Fibroblast of skin of abdomen (primary cell): ENCODE measurements at regions not wholly inside any gene's neighbourhood (a gene's known extent, or its start where the extent isn't known, plus 50 kb on each side); places are given as distances from the start of the nearest gene placed in this dataset.
A peak's percentile ranks its signal among the peaks of the same experiment; 100 is the strongest.
"Not testable (repeated sequence)": the region's sequence is repeated elsewhere in the genome, so short reads cannot be mapped to it uniquely, and the experiment has no call there.

ENCODE experiments used
- DNase-seq: peaks from one replicate; pipeline ENCODE4 v3.0.0-alpha.2; 2013

- DNase-seq = no peak
Measured at GRCh38 chr7:55304018-55304762, 60.9 kb upstream of the LANCL2 start.

DNA sequence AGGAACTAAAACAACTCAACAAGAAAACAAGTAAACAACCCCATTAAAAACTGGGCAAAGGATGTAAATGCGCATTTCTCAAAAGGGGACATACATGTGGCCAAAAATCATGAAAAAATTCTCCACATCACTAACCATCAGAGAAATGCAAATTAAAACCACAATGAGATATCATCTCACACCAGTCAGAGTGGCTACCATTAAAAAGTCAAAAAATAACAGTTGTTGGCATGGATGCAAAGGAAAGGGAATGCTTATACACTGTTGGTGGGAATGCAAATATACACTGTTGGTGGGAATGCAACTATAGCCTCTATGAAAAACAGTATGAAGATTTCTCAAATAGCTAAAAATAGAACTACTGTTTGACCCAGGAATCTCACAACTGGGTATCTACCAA, 60.0 kb upstream of the LANCL2 start:
- DNase-seq = no peak

- no peak for DNase-seq
Measured at GRCh38 chr7:55306331-55306730, 58.8 kb upstream of the LANCL2 start.

DNA sequence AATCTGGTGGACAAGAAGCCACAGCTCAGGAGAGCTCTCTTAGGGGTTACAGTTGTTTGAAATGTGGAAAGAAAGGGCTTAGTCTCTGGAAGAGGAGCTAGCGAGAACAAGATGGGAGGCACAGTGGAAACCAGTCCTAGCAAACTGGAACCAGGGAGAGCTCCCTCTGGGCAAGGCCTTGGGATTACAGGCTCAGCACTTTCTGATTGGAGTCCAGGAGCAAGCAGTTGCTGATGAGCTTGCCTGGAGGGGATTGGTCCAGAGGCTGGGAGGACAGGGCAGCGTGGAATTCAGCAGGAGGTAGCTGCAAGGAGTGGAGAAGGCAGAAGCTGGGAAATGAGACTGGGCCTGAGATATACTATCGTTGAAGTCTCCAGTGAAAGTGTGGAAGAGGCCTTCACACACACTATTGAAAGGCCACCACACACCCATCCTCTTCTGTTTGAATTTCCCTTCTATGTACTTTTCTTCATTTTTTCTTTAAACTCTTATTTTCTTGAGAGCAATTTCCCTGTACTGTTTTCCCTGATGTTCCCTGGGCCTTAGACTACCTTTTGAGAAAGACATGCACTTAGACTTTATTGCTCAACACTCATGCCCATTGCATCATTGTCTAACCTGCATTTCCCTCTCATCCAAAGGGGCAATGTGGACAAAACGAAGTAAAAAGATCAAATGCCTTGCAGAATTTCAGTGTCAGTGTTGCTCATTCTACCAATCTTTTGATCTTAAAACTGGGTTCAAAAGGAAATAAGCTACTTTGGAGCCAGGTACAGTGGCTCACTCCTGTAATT, 57.8 kb upstream of the LANCL2 start:
- no peak for DNase-seq

- peak; percentile 89 for DNase-seq
Measured at GRCh38 chr7:55308186-55308929, 56.8 kb upstream of the LANCL2 start.

DNA sequence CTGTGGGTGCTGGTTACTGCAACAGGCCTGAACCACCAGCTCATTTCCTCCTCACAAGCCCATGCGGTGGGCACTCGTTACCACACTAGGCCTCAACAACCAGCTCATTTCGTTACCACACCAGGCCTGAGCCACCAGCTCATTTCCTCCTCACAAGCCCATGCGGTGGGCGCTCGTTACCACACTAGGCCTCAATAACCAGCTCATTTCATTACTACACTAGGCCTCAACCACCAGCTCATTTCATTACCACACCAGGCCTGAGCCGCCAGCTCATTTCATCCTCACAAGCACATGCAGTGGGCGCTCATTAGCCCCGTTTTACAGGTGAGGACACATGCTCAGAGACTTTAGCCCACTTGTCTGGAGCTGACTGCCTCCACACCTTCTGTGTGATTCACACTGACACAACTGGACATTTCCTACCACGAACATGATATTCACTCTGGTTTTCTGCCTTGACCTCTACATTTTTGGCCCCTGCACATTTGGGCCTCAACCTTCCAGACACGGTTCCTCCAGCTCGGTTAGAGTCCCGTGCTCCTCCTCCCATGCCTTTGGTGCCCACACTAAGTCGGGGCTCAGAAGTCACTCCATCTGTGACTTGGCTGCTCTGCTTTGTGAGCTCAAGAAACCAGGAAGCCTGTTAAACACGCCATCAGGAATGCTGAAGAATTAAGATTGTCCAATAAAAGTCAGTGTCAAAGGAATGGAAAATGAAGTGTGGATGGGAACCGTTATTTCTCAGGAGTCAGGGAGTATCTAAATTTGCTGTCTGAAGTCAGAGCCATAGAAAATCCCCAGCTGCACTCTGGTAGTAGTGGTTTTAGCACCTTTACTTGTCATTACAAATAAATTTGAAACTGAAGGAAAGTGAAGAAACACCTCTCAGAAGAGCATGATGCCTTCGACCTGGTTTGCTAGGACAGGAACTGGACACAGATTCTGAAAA, 55.8 kb upstream of the LANCL2 start:
- DNase-seq = no peak

- no peak for DNase-seq
Measured at GRCh38 chr7:55310287-55311025, 54.7 kb upstream of the LANCL2 start.

DNA sequence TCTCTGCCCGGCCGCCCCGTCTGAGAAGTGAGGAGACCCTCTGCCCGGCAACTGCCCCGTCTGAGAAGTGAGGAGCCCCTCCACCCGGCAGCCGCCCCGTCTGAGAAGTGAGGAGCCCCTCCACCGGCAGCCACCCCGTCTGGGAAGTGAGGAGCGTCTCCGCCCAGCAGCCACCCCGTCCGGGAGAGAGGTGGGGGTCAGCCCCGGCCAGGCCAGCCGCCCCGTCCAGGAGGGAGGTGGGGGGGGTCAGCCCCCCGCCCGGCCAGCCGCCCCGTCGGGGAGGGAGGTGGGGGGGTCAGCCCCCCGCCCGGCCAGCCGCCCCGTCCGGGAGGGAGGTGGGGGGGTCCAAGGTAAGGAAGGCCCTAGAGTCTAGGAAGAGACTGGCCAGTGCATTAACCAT, 53.2 kb upstream of the LANCL2 start:
- DNase-seq = not testable (repeated sequence)

DNA sequence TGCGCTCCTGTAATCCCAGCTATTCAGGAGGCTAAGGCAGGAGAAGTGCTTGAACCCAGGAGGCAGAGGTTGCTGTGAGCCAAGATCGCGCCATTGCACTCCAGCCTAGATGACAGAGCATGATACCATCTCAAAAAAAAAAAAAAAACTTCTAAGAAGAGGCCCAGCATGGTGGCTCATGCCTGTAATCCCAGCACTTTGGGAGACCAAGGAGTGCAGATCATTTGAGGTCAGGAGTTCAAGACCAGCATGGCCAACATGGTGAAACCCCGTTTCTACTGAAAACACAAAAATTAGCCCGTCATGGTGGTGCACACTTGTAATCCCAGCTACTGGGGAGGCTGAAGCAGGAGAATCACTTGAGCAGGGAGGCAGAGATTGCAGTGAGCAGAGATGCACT, 51.5 kb upstream of the LANCL2 start:
- not testable (repeated sequence) for DNase-seq

DNA sequence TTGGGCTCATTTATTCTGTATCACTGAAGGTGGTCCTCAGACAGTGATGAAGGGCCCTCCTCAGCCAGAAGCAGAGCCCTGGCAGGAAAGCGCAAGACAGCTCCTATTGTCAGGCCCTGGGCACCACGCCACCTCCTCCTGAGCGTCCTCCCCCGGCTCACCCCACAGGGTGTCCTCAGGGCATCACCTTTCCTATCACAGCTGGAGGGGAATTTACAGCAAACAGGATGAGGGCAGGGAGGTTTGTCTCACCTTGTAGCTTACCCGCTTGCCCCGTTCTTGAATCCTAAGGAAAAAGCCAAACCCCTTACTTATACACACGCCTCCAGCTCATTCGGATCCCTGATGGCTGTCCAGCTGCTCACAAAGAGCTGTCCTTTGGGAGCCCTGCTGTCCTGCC, 50.2 kb upstream of the LANCL2 start:
- no peak for DNase-seq
